Hepatocyte (in vitro differentiated cells): ENCODE measurements at regions not wholly inside any gene's neighbourhood (a gene's known extent, or its start where the extent isn't known, plus 50 kb on each side); places are given as distances from the start of the nearest gene placed in this dataset.

Experiments used
- DNase-seq: peaks from one replicate; pipeline ENCODE4 v3.0.0-alpha.2; 2016; ENCODE audit warnings: low spot score
- H2AFZ ChIP-seq: fragments of 200-600 bp; sonication (generic); 2 replicates; pipeline ENCODE4 v1.6.0; 2016; ENCODE audit warnings: antibody characterized with exemption, mild to moderate bottlenecking
- H3K27ac ChIP-seq: fragments of 200-600 bp; sonication (generic); 2 replicates; pipeline ENCODE4 v1.5.1; 2016; ENCODE audit warnings: mild to moderate bottlenecking
- H3K27me3 ChIP-seq: fragments of 200-600 bp; sonication (generic); 2 replicates; pipeline ENCODE4 v1.6.1; 2016
- H3K36me3 ChIP-seq: fragments of 200-600 bp; sonication (generic); replicated peaks from 2 replicates; pipeline ENCODE4 v1.5.1; 2016; ENCODE audit warnings: low read depth; ENCODE audit not compliant: insufficient read depth
- H3K4me1 ChIP-seq: fragments of 200-600 bp; sonication (generic); 2 replicates; pipeline ENCODE4 v1.5.1; 2016; ENCODE audit warnings: mild to moderate bottlenecking, moderate library complexity; ENCODE audit not compliant: insufficient read depth
- H3K4me2 ChIP-seq: fragments of 200-600 bp; sonication (generic); 2 replicates; pipeline ENCODE4 v1.6.0; 2016
- H3K4me3 ChIP-seq: fragments of 200-600 bp; sonication (generic); 2 replicates; pipeline ENCODE4 v1.5.1; 2016; ENCODE audit warnings: mild to moderate bottlenecking
- H3K79me2 ChIP-seq: fragments of 200-600 bp; sonication (generic); 2 replicates; pipeline ENCODE4 v1.6.0; 2017; ENCODE audit warnings: mild to moderate bottlenecking
- H3K9me2 ChIP-seq: fragments of 200-600 bp; sonication (generic); replicated peaks from 2 replicates; pipeline ENCODE4 v1.6.0; 2017; ENCODE audit warnings: mild to moderate bottlenecking; ENCODE audit not compliant: insufficient read depth
- H3K9me3 ChIP-seq: fragments of 200-600 bp; sonication (generic); 2 replicates; pipeline ENCODE4 v1.5.1; 2016; ENCODE audit warnings: low read depth, mild to moderate bottlenecking
- H4K20me1 ChIP-seq: fragments of 200-600 bp; sonication (generic); 2 replicates; pipeline ENCODE4 v1.6.0; 2016; ENCODE audit warnings: mild to moderate bottlenecking; ENCODE audit not compliant: insufficient read depth, poor library complexity, severe bottlenecking
- CTCF ChIP-seq: fragments of 200-600 bp; sonication (generic); IDR thresholded peaks from 2 replicates; pipeline ENCODE4 v1.5.1; 2016; ENCODE audit warnings: antibody characterized with exemption, mild to moderate bottlenecking; ENCODE audit not compliant: poor library complexity
- EZH2 ChIP-seq: fragments of 200-600 bp; sonication (generic); IDR thresholded peaks from 2 replicates; pipeline ENCODE4 v1.6.1; 2016; ENCODE audit warnings: antibody characterized with exemption, mild to moderate bottlenecking, borderline replicate concordance
- EZH2phosphoT487 ChIP-seq: fragments of 200-600 bp; sonication (generic); IDR thresholded peaks from one replicate; pipeline ENCODE4 v1.6.1; 2018; ENCODE audit warnings: antibody characterized with exemption, mild to moderate bottlenecking, low read depth, moderate library complexity; ENCODE audit not compliant: unreplicated experiment, severe bottlenecking
- WGBS: methylation state at CpG from one replicate; pipeline ENCODE4 v1.1.6; 2016; ENCODE audit warnings: low lambda C conversion rate; ENCODE audit errors: missing lambda C conversion rate; 5-methylcytosine and 5-hydroxymethylcytosine counted together

GRCh38 chr6:166785131-166785530, 158.1 kb upstream of the RPS6KA2 start:
- no peaks in the 10 kb centered on the region for H3K27me3 ChIP-seq
- H3K79me2 ChIP-seq, result no peaks in the 10 kb centered on the region
- H3K4me2 ChIP-seq, result no peak overlapping the region
- H3K4me1 ChIP-seq, result no peaks in the 10 kb centered on the region
- no peak overlapping the region for H2AFZ ChIP-seq
- no peak overlapping the region for H3K27ac ChIP-seq
- no peaks in the 10 kb centered on the region for H3K9me2 ChIP-seq
- TF ChIP-seq EZH2 (no peak), EZH2phosphoT487 (no peak), CTCF (no peak)
- DNase-seq, result no peak
- H3K9me3 ChIP-seq, result no peaks in the 10 kb centered on the region
- H4K20me1 ChIP-seq, result no peaks in the 10 kb centered on the region
- H3K4me3 ChIP-seq, result no peak overlapping the region
- WGBS, result 85% methylated on average over 6 of the region's 6 CpGs
- no peaks in the 10 kb centered on the region for H3K36me3 ChIP-seq

DNA sequence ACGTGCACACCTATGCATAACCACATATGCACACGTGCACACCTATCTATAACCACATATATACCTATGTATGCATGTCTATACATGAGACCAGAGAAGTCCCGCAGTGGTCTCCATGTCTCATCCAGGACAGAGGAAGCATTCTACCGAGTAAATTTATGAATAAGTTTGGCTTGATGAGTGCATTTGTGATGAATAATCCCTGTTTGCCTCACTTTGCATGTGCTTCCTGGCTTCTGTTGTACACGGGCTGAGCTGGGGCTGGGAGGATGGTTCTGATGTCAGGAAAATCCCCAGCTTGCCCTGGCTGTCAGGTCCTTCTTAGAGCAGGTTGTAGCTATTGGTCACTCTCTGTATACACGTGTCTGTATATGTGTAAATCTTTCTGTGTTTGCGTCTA, 157.6 kb upstream of the RPS6KA2 start:
- Histone ChIP-seq H3K36me3 (no peaks in the 10 kb centered on the region), H3K4me3 (no peak overlapping the region), H3K79me2 (no peaks in the 10 kb centered on the region), H3K4me2 (no peak overlapping the region), H3K27ac (no peak overlapping the region), H3K9me2 (no peaks in the 10 kb centered on the region), H3K9me3 (no peaks in the 10 kb centered on the region), H2AFZ (no peak overlapping the region), H4K20me1 (no peaks in the 10 kb centered on the region), H3K27me3 (no peaks in the 10 kb centered on the region), H3K4me1 (no peaks in the 10 kb centered on the region)
- WGBS, result 89% methylated on average over 7 of the region's 7 CpGs
- DNase-seq, result no peak
- TF ChIP-seq CTCF, result no peak
- TF ChIP-seq EZH2, result no peak
- TF ChIP-seq EZH2phosphoT487, result no peak

DNA sequence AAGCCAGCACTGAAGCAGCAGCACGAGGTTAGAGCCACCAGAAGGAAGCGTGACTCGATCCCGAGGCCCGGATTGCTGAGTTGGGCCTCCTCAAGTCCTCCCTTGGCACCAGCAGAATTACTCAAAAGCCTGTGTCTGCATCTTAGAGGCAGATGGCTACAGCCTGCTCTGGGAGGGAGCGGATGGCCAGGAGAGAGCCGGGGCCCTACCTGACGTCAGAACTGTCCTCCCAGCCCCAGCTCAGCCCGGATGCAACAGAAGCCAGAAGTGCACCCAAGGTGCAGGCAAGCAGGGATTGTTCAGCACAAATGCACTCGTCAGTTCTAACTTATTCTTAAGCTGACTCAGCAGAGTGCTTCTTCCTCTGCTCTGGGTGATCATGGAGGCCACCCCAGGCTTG, 155.5 kb upstream of the RPS6KA2 start:
- Histone ChIP-seq H3K4me3 (no peak overlapping the region), H3K9me2 (no peaks in the 10 kb centered on the region), H4K20me1 (no peaks in the 10 kb centered on the region), H2AFZ (no peak overlapping the region), H3K27ac (no peak overlapping the region), H3K36me3 (no peaks in the 10 kb centered on the region), H3K4me1 (no peaks in the 10 kb centered on the region), H3K27me3 (no peaks in the 10 kb centered on the region), H3K4me2 (no peak overlapping the region), H3K9me3 (no peaks in the 10 kb centered on the region), H3K79me2 (no peaks in the 10 kb centered on the region)
- TF ChIP-seq EZH2phosphoT487 (no peak), CTCF (no peak), EZH2 (no peak)
- no peak for DNase-seq
- WGBS, result 85% methylated on average over 10 of the region's 10 CpGs

GRCh38 chr6:166781331-166781730, 154.3 kb upstream of the RPS6KA2 start:
- no peak overlapping the region for H3K27ac ChIP-seq
- no peaks in the 10 kb centered on the region for H3K9me2 ChIP-seq
- H3K4me3 ChIP-seq, result no peak overlapping the region
- no peak overlapping the region for H2AFZ ChIP-seq
- H3K79me2 ChIP-seq, result no peaks in the 10 kb centered on the region
- no peaks in the 10 kb centered on the region for H3K9me3 ChIP-seq
- H4K20me1 ChIP-seq, result no peaks in the 10 kb centered on the region
- no peaks in the 10 kb centered on the region for H3K36me3 ChIP-seq
- TF ChIP-seq EZH2phosphoT487, result no peak
- TF ChIP-seq EZH2, result no peak
- no peak for TF ChIP-seq CTCF
- WGBS, result 90% methylated on average over 6 of the region's 6 CpGs
- no peaks in the 10 kb centered on the region for H3K27me3 ChIP-seq
- H3K4me1 ChIP-seq, result no peaks in the 10 kb centered on the region
- no peak overlapping the region for H3K4me2 ChIP-seq
- DNase-seq, result no peak
